ENCODE measurements at regions not wholly inside any gene's neighbourhood (a gene's known extent, or its start where the extent isn't known, plus 50 kb on each side); places are given as distances from the start of the nearest gene placed in this dataset.

DNA sequence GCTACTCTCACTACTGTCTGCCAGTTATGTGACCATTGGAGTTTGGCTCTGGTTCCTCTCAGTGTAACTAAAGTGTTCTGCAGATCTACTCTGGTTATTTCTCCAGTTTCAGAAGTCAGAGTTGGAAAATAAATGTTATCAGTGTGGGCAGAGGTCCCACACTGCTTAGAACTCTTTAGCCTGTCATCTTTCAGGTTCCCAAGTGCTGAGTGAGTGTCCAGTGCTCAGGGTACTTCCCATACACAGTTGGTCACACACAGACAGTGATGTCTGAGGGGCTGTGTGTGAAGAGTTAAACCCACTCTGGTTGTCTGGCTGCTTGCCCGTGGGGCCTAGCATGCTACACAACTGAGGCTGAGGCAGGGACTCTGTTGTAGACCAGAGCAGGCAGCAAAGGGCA is 421.8 kb upstream of the MEX3C start:
- TF ChIP-seq, protein P1, sequence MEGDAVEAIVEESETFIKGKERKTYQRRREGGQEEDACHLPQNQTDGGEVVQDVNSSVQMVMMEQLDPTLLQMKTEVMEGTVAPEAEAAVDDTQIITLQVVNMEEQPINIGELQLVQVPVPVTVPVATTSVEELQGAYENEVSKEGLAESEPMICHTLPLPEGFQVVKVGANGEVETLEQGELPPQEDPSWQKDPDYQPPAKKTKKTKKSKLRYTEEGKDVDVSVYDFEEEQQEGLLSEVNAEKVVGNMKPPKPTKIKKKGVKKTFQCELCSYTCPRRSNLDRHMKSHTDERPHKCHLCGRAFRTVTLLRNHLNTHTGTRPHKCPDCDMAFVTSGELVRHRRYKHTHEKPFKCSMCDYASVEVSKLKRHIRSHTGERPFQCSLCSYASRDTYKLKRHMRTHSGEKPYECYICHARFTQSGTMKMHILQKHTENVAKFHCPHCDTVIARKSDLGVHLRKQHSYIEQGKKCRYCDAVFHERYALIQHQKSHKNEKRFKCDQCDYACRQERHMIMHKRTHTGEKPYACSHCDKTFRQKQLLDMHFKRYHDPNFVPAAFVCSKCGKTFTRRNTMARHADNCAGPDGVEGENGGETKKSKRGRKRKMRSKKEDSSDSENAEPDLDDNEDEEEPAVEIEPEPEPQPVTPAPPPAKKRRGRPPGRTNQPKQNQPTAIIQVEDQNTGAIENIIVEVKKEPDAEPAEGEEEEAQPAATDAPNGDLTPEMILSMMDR (IDR thresholded peaks at IDR 0.05; ENCODE audit: borderline replicate concordance, extremely low read depth, low read length, poor library complexity, severe bottlenecking) = no peak
- TF ChIP-seq EZH2 (IDR thresholded peaks at IDR 0.05; ENCODE audit: borderline replicate concordance, low read depth, low read length, severe bottlenecking) = no peak
